ENCODE measurements at regions not wholly inside any gene's neighbourhood (a gene's known extent, or its start where the extent isn't known, plus 50 kb on each side); places are given as distances from the start of the nearest gene placed in this dataset.

DNA sequence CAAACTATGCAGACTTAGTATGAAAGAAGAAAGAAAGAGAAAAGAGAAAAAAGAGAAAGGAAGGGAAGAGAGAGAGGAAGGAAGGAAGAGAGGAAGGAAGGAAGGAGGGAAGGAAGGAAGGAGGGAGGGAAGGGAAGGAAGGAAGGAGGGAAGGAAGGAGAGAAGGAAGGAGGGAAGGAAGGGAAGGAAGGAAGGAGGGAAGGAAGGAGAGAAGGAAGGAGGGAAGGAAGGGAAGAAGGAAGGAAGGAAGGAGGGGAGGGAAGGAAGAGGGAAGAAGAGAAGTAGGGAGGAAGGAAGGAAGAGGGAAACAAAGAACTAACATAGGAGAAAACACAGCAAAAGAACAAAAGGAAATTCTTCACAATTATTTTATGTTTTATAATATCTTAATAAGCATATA, 502.1 kb downstream of the SOX6 start (continued):
- TF ChIP-seq ZNF114 (CRISPR knock-in tag; IDR thresholded peaks at IDR 0.05): no peak
- TF ChIP-seq EZH2phosphoT487 (IDR thresholded peaks at IDR 0.05; ENCODE audit: unreplicated experiment): no peak
- no peak for TF ChIP-seq EZH2 (IDR thresholded peaks at IDR 0.05; ENCODE audit: low read depth, unreplicated experiment)
- TF ChIP-seq NANOG (IDR thresholded peaks at IDR 0.05; ENCODE audit: borderline replicate concordance): no peak
- TF ChIP-seq, protein P1, sequence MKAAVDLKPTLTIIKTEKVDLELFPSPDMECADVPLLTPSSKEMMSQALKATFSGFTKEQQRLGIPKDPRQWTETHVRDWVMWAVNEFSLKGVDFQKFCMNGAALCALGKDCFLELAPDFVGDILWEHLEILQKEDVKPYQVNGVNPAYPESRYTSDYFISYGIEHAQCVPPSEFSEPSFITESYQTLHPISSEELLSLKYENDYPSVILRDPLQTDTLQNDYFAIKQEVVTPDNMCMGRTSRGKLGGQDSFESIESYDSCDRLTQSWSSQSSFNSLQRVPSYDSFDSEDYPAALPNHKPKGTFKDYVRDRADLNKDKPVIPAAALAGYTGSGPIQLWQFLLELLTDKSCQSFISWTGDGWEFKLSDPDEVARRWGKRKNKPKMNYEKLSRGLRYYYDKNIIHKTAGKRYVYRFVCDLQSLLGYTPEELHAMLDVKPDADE (IDR thresholded peaks at IDR 0.05): no peak
- TF ChIP-seq POLR2AphosphoS5 (IDR thresholded peaks at IDR 0.05; ENCODE audit: low read depth): no peak
- TF ChIP-seq, protein P2, sequence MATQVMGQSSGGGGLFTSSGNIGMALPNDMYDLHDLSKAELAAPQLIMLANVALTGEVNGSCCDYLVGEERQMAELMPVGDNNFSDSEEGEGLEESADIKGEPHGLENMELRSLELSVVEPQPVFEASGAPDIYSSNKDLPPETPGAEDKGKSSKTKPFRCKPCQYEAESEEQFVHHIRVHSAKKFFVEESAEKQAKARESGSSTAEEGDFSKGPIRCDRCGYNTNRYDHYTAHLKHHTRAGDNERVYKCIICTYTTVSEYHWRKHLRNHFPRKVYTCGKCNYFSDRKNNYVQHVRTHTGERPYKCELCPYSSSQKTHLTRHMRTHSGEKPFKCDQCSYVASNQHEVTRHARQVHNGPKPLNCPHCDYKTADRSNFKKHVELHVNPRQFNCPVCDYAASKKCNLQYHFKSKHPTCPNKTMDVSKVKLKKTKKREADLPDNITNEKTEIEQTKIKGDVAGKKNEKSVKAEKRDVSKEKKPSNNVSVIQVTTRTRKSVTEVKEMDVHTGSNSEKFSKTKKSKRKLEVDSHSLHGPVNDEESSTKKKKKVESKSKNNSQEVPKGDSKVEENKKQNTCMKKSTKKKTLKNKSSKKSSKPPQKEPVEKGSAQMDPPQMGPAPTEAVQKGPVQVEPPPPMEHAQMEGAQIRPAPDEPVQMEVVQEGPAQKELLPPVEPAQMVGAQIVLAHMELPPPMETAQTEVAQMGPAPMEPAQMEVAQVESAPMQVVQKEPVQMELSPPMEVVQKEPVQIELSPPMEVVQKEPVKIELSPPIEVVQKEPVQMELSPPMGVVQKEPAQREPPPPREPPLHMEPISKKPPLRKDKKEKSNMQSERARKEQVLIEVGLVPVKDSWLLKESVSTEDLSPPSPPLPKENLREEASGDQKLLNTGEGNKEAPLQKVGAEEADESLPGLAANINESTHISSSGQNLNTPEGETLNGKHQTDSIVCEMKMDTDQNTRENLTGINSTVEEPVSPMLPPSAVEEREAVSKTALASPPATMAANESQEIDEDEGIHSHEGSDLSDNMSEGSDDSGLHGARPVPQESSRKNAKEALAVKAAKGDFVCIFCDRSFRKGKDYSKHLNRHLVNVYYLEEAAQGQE (IDR thresholded peaks at IDR 0.05; ENCODE audit: unreplicated experiment): no peak
- no peak for TF ChIP-seq CREB1 (CRISPR knock-in tag; IDR thresholded peaks at IDR 0.05; ENCODE audit: low read depth)
- TF ChIP-seq, protein P3, sequence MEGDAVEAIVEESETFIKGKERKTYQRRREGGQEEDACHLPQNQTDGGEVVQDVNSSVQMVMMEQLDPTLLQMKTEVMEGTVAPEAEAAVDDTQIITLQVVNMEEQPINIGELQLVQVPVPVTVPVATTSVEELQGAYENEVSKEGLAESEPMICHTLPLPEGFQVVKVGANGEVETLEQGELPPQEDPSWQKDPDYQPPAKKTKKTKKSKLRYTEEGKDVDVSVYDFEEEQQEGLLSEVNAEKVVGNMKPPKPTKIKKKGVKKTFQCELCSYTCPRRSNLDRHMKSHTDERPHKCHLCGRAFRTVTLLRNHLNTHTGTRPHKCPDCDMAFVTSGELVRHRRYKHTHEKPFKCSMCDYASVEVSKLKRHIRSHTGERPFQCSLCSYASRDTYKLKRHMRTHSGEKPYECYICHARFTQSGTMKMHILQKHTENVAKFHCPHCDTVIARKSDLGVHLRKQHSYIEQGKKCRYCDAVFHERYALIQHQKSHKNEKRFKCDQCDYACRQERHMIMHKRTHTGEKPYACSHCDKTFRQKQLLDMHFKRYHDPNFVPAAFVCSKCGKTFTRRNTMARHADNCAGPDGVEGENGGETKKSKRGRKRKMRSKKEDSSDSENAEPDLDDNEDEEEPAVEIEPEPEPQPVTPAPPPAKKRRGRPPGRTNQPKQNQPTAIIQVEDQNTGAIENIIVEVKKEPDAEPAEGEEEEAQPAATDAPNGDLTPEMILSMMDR (conservative IDR thresholded peaks at IDR 0.05; ENCODE audit: low read depth in 2 of 2): no peak
- TF ChIP-seq STAT1 (IDR thresholded peaks at IDR 0.05; ENCODE audit: unreplicated experiment): no peak

DNA sequence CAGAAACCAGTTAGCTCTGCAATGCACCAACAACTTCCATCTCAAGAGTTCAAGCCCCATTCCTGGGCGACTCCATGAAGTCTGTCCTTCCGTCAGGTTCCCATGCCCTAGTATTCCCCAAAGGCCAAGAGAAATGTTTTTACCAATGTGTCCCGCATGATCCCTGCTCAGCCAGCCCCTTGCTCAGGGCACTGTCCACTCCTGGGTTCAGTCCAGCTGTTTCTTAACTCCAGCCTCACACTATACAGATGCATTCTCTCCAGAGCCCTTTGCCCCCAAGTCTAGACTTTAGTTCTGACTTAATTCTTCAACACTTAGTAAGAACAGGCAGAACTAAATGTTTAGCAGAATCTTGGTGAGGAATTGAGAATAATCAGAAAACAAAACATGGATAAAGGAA, 497.5 kb downstream of the SOX6 start:
- ATAC-seq: no peak
- H3K36me3 Mint-ChIP-seq (ENCODE audit: low read depth): no peaks in the 10 kb centered on the region; the same call in 2 of the 3 replicates
- Histone ChIP-seq H3K36me3 (ENCODE audit: insufficient read depth) (no peaks in the 10 kb centered on the region), H3K4me2 (no peak overlapping the region), H2AFZ (no peak overlapping the region), H3F3A (replicated peaks; ENCODE audit: low read depth) (no peaks in the 10 kb centered on the region), H3K79me2 (replicated peaks; ENCODE audit: insufficient read depth) (no peaks in the 10 kb centered on the region), H3K9me2 (ENCODE audit: insufficient read depth) (no peaks in the 10 kb centered on the region), H3K4me3 (no peak overlapping the region), H4K20me1 (replicated peaks; ENCODE audit: insufficient read depth) (no peaks in the 10 kb centered on the region), H3K27ac (ENCODE audit: low read depth) (no peak overlapping the region), H3K27me3 (ENCODE audit: insufficient read depth) (no peaks in the 10 kb centered on the region), H3K4me1 (ENCODE audit: insufficient read depth) (no peaks in the 10 kb centered on the region; the same call in 1 of the 2 replicates)
- H3K4me1 Mint-ChIP-seq: peaks cover 7% of the 10 kb centered on the region
- TF ChIP-seq, protein P2 (IDR thresholded peaks at IDR 0.05; ENCODE audit: unreplicated experiment): no peak
- TF ChIP-seq, protein P3 (conservative IDR thresholded peaks at IDR 0.05; ENCODE audit: low read depth in 2 of 2): no peak
- TF ChIP-seq EZH2 (IDR thresholded peaks at IDR 0.05; ENCODE audit: low read depth, unreplicated experiment) (no peak), STAT1 (IDR thresholded peaks at IDR 0.05; ENCODE audit: unreplicated experiment) (no peak), CREB1 (CRISPR knock-in tag; IDR thresholded peaks at IDR 0.05; ENCODE audit: low read depth) (no peak), EZH2phosphoT487 (IDR thresholded peaks at IDR 0.05; ENCODE audit: unreplicated experiment) (no peak)
- no peak overlapping the region for H3K4me3 Mint-ChIP-seq
- no peak overlapping the region for H3K27ac Mint-ChIP-seq
- H3K9me3 Mint-ChIP-seq: no peaks in the 10 kb centered on the region
- H3K27me3 Mint-ChIP-seq (ENCODE audit: insufficient read depth, low read depth, poor library complexity): peaks cover 2% of the 10 kb centered on the region
- no peak for DNase-seq (ENCODE audit: low spot score)
